ENCODE measurements at regions not wholly inside any gene's neighbourhood (a gene's known extent, or its start where the extent isn't known, plus 50 kb on each side); places are given as distances from the start of the nearest gene placed in this dataset.

DNA sequence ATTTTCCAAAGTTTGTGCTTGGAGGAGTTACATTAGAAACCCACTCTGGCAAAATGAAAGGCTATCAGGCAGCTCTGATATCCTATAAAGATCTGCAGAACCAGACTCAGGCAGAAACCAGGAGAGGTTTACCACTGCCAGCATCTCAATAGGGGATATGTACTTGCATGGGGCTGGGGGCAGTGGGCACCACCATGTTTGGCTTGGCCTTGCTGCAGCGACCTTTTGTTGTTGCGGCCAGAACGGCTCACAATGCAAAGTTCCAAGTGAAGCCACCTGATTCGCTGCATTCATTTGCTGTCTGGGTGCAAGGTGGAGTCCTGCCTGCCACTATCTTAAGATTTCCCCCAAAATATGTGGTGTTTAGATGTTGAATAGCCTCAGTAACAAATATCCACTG, 81.3 kb downstream of the COPS8 start:
- no peak overlapping the region for H3K4me3 ChIP-seq (ENCODE audit: low read length)
- DNase-seq (ENCODE audit: low read depth, low spot score) = no peak

DNA sequence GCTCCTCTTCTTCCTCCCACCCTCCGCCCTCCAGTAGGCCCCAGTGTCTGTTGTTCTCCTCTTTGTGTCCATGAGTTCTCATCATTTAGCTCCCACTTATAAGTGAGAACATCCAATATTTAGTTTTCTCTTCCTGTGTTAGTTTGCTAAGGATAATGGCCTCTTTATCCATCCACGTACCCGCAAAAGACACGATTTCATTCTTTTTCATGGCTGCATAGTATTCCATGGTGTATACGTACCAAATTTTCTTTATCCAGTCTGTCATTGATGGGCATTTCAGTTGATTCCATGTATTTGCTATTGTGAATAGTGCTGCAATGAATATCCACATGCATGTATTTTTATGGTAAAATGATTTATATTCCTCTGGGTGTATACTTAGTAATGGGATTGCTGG, 82.2 kb downstream of the COPS8 start:
- DNase-seq (ENCODE audit: low read depth, low spot score) = no peak

DNA sequence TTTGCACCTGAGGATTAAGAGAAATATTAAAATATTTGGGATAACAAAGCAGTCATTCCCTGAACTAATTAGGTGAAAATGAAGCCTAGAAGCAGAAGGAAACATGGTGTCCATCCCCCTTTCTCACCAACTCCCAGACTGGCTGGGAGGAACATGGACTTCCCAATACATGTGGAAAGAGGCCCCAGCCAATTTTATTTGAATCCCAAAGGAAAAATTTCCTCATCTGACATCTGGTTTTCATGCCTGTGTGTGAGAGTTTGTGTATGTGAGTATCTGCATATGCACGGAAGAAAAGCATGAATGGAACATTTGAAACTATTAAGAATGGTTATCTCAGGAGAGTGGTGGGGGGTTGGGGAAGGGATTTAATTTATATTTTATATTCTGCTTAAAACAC, 84.3 kb downstream of the COPS8 start:
- H3K4me3 ChIP-seq (ENCODE audit: low read length) = no peak overlapping the region
- DNase-seq (ENCODE audit: low read depth, low spot score) = no peak

More for the DNA sequence above, 82.2 kb downstream of the COPS8 start:
- H3K4me3 ChIP-seq (ENCODE audit: low read length) = no peak overlapping the region

DNA sequence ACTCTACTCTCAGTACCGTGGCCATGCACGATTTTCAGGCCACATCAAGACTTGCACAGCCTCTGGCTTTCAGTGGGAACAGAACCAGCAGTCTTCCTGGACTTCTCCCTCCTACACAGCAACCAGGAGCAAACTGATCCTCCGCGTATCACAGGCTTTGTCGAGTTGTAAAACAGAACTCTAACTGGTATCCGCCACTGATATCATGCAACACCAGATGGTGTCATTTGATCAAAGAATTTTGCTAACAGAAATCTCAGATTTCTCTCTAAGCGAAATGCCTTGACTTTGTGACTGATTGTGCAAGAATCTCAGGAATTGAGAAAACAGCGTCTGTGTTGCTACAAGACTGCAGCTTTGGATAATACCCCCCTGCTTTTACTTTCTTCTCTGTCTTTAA, 85.7 kb downstream of the COPS8 start:
- no peak for DNase-seq (ENCODE audit: low read depth, low spot score)
- no peak overlapping the region for H3K4me3 ChIP-seq (ENCODE audit: low read length)

DNA sequence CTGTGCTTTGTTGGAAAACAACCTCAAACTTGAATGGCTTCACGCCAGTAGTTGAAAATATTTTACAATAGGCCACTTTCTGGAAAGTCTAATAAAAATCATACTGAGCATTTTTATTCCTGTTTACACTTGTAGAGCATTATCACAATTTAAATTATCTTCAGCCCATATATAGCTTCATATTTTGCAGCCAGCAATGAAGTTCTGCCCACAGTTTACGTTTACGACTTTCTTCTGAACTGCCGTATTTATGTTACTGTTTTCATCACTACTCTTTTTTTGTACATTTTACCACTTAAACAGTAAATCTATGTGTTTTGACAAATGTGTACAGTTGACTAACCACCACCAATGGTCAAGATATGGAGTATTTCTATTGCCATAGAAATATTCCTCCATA, 86.2 kb downstream of the COPS8 start:
- no peak for DNase-seq (ENCODE audit: low read depth, low spot score)
- H3K4me3 ChIP-seq (ENCODE audit: low read length) = no peak overlapping the region

DNA sequence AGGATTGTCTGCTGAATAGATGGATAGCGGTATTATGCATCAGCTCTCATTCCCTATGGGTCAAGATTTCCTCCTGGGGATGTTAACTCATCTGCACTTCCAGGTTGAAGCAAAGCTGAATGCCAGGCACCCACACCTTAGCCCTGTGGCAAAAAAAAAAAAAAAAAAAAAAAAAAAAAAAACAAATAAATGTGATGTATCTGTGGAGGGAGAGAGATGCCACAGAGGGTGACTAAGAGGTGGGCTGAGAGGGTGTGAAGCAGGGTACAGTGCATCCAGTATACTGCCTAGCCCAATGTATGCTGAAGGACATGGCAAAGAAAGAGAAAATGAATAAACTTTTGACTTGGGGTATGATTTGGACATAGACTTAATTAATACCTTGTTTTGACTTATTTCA, 91.4 kb downstream of the COPS8 start:
- no peak for DNase-seq (ENCODE audit: low read depth, low spot score)
- H3K4me3 ChIP-seq (ENCODE audit: low read length) = no peak overlapping the region

DNA sequence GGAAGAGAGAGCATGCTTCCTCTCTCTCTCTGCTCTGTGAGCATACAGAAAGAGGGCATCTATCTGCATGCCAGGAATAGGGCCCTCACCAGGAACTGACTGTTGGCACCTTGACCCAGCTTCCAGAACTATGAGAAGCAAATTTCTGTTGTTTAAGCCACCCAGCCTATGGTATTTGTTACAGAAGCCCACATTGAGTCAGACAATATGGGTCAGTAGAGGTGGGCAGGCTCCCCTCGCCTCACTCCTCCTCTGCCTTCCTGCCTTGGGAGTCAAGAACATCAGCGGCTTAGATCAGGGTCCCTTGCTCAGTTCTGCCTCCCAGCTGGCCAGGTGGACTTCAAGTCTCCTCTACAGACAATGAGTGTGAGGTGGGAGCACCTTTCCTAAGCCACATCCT, 92.3 kb downstream of the COPS8 start:
- DNase-seq (ENCODE audit: low read depth, low spot score) = no peak
- no peak overlapping the region for H3K4me3 ChIP-seq (ENCODE audit: low read length)

DNA sequence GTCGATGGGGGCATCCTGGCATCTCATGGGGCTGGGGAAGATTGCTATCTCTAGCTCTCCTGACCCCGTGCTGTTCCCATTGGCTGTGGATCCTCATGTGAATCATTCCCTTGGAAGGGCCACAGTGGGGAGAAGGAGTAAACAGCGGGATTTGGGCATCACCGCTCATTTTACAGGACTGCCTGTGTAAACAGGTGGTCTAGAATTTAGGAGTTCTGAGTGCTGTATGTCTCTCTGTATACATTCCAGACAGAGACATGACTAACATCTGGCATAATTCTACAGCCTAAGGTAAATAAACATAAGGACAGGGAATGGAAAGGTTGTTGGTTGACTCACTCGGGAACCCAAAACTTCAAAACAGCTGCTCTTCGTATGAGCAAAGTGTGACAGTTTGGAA, 92.7 kb downstream of the COPS8 start:
- DNase-seq (ENCODE audit: low read depth, low spot score) = no peak
- H3K4me3 ChIP-seq (ENCODE audit: low read length) = no peak overlapping the region

DNA sequence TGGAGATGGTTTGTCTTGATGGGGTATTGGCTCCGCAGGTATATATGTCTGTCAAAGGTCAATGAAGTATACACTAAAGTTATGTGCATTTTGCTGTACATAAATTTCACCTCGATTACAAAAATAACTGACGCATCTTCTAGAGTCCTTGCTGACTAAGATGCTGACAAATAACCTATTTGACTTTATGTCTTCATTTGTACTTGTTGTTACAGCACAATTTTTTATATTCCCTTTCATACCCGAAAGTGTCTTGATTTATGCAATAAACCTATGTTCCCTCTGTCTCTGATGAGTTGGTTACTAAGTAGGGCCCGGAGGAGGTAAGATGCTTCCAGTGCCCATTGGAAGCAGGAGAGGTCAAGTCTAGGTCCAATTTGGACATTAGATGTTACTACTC, 93.5 kb downstream of the COPS8 start:
- H3K4me3 ChIP-seq (ENCODE audit: low read length) = no peak overlapping the region
- no peak for DNase-seq (ENCODE audit: low read depth, low spot score)

DNA sequence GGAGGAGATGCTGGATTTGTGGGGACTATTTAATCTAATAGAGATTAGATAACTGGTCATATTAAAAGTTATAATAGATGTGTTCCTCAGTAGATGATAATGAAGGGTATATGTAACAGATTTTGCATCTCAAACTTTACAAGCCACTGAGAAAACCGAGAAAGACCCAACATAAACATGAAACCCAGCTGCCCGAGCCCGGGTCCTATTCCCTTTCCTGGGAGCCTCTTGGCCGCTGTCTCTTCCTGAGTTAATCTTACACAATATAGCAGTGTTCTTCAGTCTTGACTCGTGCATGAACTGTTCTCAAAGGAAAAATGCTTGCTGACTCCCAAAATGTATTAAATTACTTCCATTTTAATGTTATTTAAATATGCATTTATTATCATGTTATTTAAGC, 94.5 kb downstream of the COPS8 start:
- no peak overlapping the region for H3K4me3 ChIP-seq (ENCODE audit: low read length)
- no peak for DNase-seq (ENCODE audit: low read depth, low spot score)

DNA sequence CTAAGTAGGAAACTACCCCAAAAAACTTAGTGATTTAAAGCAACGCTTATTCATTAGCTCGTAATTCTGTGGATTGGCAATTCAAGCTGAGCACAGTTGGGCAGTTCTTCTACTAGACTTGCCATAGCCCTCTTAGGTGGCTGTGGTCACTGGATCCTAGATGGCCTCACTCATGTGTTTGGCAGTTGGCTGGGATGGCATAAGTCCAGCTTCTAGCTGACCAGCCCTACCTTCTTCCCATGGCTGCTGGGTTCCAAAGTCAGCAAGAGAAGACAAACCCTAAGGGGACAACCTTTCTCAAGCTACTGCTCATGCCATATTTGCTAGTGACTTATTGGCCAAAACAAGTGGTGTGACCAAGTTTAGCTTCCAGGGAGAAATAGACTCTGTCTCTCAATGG, 95.3 kb downstream of the COPS8 start:
- DNase-seq (ENCODE audit: low read depth, low spot score) = no peak
- no peak overlapping the region for H3K4me3 ChIP-seq (ENCODE audit: low read length)

DNA sequence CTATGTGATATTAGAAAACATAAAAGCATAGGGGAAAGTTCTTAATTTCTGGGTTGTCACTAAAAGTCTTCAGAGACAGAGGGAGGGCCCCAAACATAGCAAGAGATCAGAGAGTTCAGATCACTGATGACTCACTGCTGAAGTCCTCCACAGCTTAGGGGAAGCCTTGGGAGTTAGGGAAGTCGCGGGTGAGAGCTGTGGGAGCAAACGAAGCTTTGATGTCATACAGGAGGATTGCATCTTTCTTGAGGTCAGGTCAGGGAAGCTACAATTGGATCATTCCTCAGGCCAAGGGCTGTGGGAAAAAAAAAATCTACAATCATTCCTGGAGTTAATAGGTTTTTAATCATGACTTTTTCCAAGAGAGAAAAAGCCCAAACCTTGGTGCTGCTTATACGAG, 96.2 kb downstream of the COPS8 start:
- no peak for DNase-seq (ENCODE audit: low read depth, low spot score)
- no peak overlapping the region for H3K4me3 ChIP-seq (ENCODE audit: low read length)

DNA sequence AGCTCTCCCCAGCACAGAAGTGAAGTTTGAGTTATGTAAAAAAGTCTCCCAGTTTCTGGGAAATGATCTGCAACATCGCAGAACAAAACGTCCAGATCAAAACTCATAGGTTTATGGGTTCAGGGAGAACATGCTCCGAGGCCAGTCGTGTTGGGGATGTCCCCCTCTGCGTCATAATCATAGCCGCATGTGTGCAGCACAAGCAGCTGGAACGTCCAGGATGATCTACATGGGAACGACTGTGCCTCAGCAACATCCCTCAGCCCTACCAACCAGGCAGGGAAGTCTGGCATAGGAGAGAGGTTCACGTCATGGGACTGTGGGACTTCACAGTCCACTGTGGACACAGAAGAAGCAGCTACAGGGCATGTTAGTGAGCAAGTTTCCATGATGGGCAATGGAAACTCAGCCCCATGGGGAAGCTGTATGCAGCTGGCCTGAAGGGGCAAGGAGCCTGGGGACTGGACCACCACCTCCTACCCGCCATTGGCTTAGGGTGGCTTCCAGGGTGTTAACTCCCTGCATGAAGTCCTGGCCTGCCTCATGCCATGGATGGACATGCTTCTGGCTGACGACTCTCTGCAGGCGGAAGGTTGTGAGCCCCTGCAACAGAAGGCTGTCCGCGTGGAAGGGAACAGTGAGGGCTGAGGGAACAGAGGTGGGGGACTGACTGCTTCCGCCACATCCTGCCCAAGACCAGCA, 96.9 kb downstream of the COPS8 start:
- DNase-seq (ENCODE audit: low read depth, low spot score) = no peak

DNA sequence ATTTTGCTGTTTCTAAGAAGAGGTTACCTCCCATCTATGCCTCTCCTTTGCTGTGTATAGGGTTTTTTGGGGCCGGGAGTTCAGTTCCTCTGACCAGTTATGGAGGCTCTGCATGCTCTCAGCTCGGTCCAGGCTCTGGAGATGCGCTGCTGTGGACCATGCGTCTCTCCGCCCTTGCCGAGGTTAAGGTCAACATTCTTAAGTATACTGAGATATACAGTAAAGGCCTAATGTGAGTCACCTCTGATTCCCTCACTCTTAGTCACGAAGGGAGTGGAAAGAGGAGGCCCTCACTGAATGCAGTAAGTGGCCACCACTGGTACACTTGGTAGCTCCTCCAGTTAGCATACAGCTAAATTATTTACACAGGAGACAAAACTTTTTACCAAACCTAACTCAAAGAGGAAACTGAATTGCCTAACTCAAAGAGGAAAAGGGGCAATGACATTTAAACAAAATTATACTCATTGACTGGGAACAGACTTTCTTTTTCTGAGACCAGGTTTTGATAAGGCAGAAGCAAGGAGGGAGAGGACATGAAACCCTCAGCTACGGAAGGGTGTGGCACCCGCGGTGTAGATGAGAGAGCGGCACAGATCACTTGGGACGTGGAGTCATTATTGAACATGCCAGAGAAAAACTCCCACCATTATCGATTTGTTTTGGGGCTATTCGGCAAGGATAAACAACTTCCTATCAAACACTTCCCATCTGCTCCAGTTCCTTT, 98.7 kb downstream of the COPS8 start:
- H3K4me3 ChIP-seq (ENCODE audit: low read length) = no peak overlapping the region
- DNase-seq (ENCODE audit: low read depth, low spot score) = no peak

More for the DNA sequence above, 96.9 kb downstream of the COPS8 start:
- H3K4me3 ChIP-seq (ENCODE audit: low read length) = no peak overlapping the region

DNA sequence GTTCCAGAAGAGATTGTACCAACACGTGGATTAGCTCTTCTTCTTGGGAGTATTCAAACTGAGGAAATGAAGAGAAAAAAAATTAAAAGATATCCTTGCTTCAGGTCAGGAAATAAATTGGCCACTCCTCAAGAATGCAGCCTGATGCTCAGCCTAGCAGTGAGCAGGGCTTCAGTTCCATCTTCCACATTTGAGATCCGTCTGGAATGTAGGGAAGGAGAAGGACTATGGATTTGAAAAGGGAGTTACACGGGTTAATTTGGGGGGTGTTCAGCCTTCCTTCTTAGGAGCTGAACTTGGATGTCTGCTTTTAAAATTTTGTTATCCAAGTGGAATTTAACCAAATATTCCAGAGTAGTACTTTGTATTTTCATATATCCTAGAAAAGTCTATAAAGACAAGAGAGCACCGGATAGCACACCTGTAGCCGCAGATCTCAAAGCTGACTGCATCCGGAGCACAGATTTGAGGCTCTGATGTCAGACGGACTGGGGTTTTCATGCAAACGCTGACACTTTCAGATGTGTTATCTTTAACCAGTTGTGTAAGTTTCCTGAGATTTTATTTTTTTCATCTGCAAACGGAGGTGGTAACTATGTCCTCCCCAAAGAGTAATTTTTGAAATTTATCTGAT, 99.3 kb downstream of the COPS8 start:
- no peak for DNase-seq (ENCODE audit: low read depth, low spot score)
- no peak overlapping the region for H3K4me3 ChIP-seq (ENCODE audit: low read length)

DNA sequence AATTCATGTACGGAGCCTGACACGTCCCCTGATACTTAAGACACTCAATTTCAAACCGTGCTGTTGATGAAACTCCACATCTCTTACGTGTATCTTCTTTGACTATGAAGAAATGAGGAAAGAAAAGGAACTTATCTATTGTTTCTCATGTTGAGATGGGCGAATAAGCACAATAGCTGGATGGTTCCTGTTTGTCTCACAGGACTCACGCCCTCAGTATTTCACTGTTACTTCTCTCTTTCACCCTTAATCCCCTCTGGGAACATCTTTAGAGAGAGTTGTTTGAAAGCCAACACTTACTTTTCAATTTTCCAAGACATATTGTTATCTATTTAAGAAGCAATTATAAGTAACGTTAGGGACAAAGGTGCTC, 99.8 kb downstream of the COPS8 start:
- DNase-seq (ENCODE audit: low read depth, low spot score) = no peak
- H3K4me3 ChIP-seq (ENCODE audit: low read length) = no peak overlapping the region

DNA sequence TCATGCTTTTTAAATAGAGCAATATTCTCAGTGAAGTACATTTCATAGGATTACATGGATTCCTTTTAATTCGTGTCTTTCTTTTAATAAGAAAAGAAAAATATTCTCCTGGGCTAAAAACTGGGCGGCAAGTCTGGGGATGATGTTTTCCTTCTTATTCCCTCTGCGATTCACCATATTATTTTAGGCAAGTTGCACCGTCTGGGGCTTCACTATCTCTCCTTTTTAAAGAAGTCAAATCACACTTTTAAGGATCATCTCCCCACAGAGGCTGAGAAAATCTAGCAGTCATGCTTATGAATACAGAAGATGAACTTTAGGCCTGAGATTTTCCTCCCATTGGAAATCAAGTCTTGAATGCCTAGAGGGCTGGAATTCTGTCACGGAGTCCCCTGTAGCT, 104.1 kb downstream of the COPS8 start:
- no peak overlapping the region for H3K4me3 ChIP-seq (ENCODE audit: low read length)
- no peak for DNase-seq (ENCODE audit: low read depth, low spot score)

DNA sequence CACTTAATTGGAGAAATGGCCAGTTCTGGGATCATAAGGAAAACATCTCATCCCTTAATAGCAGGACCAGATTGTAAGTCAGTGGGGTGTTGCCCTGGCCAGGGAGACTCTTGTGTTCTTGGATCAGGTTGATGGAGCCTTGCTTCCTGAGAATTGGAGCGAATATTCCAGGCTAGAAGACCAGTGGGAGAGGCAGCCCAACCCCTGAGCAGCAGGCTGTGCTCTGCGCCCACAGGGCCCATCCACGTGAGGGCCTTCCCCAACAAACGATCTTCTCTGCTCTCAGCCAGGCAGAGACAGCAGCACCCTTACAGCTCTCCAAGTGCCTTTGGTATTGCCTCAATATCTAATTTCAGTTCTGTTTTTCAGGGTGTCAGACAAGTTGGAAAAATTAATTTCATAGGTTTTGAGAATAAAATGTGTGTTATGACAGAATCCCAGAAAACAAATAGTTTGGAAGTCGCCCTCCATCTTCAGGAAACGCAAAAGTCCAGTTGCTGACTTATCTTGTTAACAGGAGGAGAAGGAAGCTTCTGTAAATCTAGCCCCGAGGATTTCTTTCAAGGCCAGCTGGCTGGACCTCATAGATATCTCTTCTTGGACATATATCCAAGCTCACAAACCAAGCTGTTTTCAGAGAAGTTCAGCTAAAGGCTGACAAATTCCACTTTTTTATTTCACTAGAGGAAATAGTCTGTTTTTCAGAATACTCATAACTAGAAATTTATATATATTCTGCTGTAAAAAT, 105.5 kb downstream of the COPS8 start:
- no peak for DNase-seq (ENCODE audit: low read depth, low spot score)
- H3K4me3 ChIP-seq (ENCODE audit: low read length) = no peak overlapping the region

DNA sequence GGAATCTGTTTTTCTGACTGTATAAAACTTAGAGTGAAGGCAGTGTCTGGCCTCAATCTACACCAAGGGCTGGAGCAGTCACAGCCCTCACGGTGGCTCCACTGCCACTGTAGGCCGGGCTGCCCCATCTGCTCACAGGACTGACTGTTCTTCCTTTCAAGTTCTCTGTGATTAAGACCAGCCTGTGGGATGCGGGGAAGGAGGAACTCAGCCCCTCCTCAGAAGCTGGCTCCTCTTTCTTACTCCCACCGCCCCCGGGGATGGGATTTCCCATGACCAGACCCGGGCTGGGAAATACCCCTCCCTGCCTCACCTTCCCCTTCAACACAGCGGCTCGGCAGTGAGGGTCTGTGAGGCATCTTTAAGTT, 106.0 kb downstream of the COPS8 start:
- DNase-seq (ENCODE audit: low read depth, low spot score) = no peak
- H3K4me3 ChIP-seq (ENCODE audit: low read length) = no peak overlapping the region

DNA sequence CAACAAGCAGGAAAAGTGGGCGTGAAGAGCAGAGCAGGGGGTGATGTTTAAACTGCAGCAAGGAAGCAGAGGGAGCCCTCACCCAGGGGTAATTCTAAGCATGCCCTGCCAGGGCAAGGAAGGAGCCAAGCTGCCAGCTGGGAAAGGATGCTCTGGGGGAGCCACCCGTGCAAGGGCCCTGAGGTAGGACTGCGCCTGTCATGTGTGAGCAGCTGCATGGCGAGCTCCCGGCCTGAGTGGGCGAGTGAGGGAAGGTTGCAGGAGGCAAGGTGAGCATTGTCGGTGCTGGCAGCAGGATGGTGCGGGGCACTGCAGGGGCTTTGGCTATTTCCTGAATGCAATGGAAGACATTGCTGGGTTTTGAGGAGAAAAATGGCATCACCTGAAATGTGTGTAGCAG, 107.2 kb downstream of the COPS8 start:
- no peak for DNase-seq (ENCODE audit: low read depth, low spot score)
- no peak overlapping the region for H3K4me3 ChIP-seq (ENCODE audit: low read length)
